HEK293 (cell line): ENCODE measurements at regions not wholly inside any gene's neighbourhood (a gene's known extent, or its start where the extent isn't known, plus 50 kb on each side); places are given as distances from the start of the nearest gene placed in this dataset.

ENCODE experiments used
- CTCF ChIA-PET: fragments of 350-600 bp; formaldehyde crosslinking; extraction: SDS; loops from one replicate; lab custom pipeline; 2021; ENCODE audit warnings: antibody characterized with exemption; lab: Yijun Ruan, JAX
- POLR2A ChIA-PET: fragments of 300-600 bp; formaldehyde crosslinking; extraction: SDS; loops from one replicate; lab custom pipeline; 2020; ENCODE audit warnings: antibody characterized with exemption, inconsistent platforms; lab: Yijun Ruan, JAX
- H3K27ac ChIP-seq: fragments of 200-500 bp; sonication (Bioruptor generic); 2 replicates; pipeline ENCODE4 v1.5.1; 2014; ENCODE audit warnings: low read depth, low read length, control low read depth, inconsistent platforms; ENCODE audit errors: extremely low read depth
- H3K36me3 ChIP-seq, 2 experiments: fragments of 200-500 bp in 1 of 2; sonication (Bioruptor generic) in 1 of 2; 1 replicate in 1 of 2; 2 replicates in 1 of 2; pipeline ENCODE4 v1.5.1; 2014 to 2017; ENCODE audit warnings: inconsistent platforms in 2 of 2, low read length in 2 of 2; ENCODE audit not compliant: control insufficient read depth in 2 of 2, insufficient read depth in 1 of 2
- H3K4me1 ChIP-seq: fragments of 200-500 bp; sonication (Bioruptor generic); 2 replicates; pipeline ENCODE4 v1.5.1; 2014; ENCODE audit warnings: mild to moderate bottlenecking, low read length, inconsistent platforms; ENCODE audit not compliant: control insufficient read depth, insufficient read depth
- H3K4me3 ChIP-seq: 2 replicates; pipeline ENCODE4 v1.5.1; 2011; ENCODE audit warnings: low read depth, mild to moderate bottlenecking, control low read depth, low read length, moderate library complexity
- H3K9me3 ChIP-seq: fragments of 200-500 bp; sonication (Bioruptor generic); 2 replicates; pipeline ENCODE4 v1.5.1; 2014; ENCODE audit warnings: low read depth, low read length, inconsistent platforms; ENCODE audit not compliant: control insufficient read depth, insufficient read depth
- HOXC10 ChIP-seq: sonication (generic); formaldehyde crosslinking; IDR thresholded peaks from 2 replicates; pipeline ENCODE4 v1.8.1; 2023; ENCODE audit warnings: mild to moderate bottlenecking, missing genetic modification reagents
- IKZF3 ChIP-seq: fragments of 450-650 bp; IDR thresholded peaks from 2 replicates; pipeline ENCODE4 v1.5.0; 2018; ENCODE audit warnings: missing biosample characterization, mild to moderate bottlenecking, missing genetic modification characterization, moderate library complexity
- OSR2 ChIP-seq: fragments of 450-650 bp; formaldehyde crosslinking; IDR thresholded peaks from 2 replicates; pipeline ENCODE4 v1.5.1; 2016; ENCODE audit warnings: missing biosample characterization, missing genetic modification characterization
- REPIN1 ChIP-seq: fragments of 450-650 bp; formaldehyde crosslinking; IDR thresholded peaks from 2 replicates; pipeline ENCODE4 v1.5.1; 2017; ENCODE audit warnings: missing biosample characterization, missing genetic modification characterization, low read depth
- SETDB1 ChIP-seq: IDR thresholded peaks from one replicate; pipeline ENCODE4 v1.6.1; 2017; ENCODE audit warnings: mild to moderate bottlenecking, low read length, moderate library complexity, mixed read lengths; ENCODE audit not compliant: insufficient read length
- SP2 ChIP-seq: fragments of 450-650 bp; formaldehyde crosslinking; IDR thresholded peaks from 2 replicates; pipeline ENCODE4 v1.5.1; 2016; ENCODE audit warnings: missing biosample characterization, missing genetic modification characterization
- WT1 ChIP-seq: fragments of 450-650 bp; formaldehyde crosslinking; IDR thresholded peaks from 2 replicates; pipeline ENCODE4 v1.5.1; 2016; ENCODE audit warnings: missing biosample characterization, missing genetic modification characterization
- ZNF157 ChIP-seq: fragments of 450-650 bp; formaldehyde crosslinking; IDR thresholded peaks from 2 replicates; pipeline ENCODE4 v1.5.1; 2016; ENCODE audit warnings: missing biosample characterization, missing genetic modification characterization
- ZNF169 ChIP-seq: fragments of 450-650 bp; formaldehyde crosslinking; IDR thresholded peaks from 2 replicates; pipeline ENCODE4 v1.5.1; 2016; ENCODE audit warnings: missing biosample characterization, missing genetic modification characterization
- ZNF214 ChIP-seq: fragments of 450-650 bp; formaldehyde crosslinking; IDR thresholded peaks from 2 replicates; pipeline ENCODE4 v1.5.1; 2017; ENCODE audit warnings: missing biosample characterization, mild to moderate bottlenecking, missing genetic modification characterization, borderline replicate concordance
- ZNF221 ChIP-seq: fragments of 450-650 bp; formaldehyde crosslinking; IDR thresholded peaks from 2 replicates; pipeline ENCODE4 v1.5.1; 2017; ENCODE audit warnings: missing biosample characterization, missing genetic modification characterization, borderline replicate concordance
- ZNF311 ChIP-seq: fragments of 450-650 bp; formaldehyde crosslinking; IDR thresholded peaks from 2 replicates; pipeline ENCODE4 v1.5.1; 2017; ENCODE audit warnings: missing biosample characterization, missing genetic modification characterization, borderline replicate concordance
- ZNF335 ChIP-seq: fragments of 450-650 bp; formaldehyde crosslinking; conservative IDR thresholded peaks from 2 replicates; pipeline ENCODE4 v1.5.1; 2016; ENCODE audit warnings: missing biosample characterization, missing genetic modification characterization
- ZNF510 ChIP-seq: fragments of 450-650 bp; formaldehyde crosslinking; IDR thresholded peaks from 2 replicates; pipeline ENCODE4 v1.5.1; 2018; ENCODE audit warnings: mild to moderate bottlenecking, missing genetic modification characterization, missing biosample characterization; ENCODE audit not compliant: insufficient replicate concordance
- ZNF600 ChIP-seq: fragments of 450-650 bp; formaldehyde crosslinking; IDR thresholded peaks from 2 replicates; pipeline ENCODE4 v1.5.1; 2016; ENCODE audit warnings: missing biosample characterization, missing genetic modification characterization
- ZNF624 ChIP-seq: fragments of 450-650 bp; formaldehyde crosslinking; IDR thresholded peaks from 2 replicates; pipeline ENCODE4 v1.5.1; 2017; ENCODE audit warnings: missing biosample characterization, missing genetic modification characterization
- ZNF670 ChIP-seq: fragments of 450-650 bp; formaldehyde crosslinking; IDR thresholded peaks from 2 replicates; pipeline ENCODE4 v1.5.1; 2016; ENCODE audit warnings: missing biosample characterization, missing genetic modification characterization, low read depth
- ZNF837 ChIP-seq: fragments of 450-650 bp; formaldehyde crosslinking; IDR thresholded peaks from 2 replicates; pipeline ENCODE4 v1.5.1; 2016; ENCODE audit warnings: missing biosample characterization, missing genetic modification characterization
- ZSCAN23 ChIP-seq: fragments of 450-650 bp; formaldehyde crosslinking; IDR thresholded peaks from 2 replicates; pipeline ENCODE4 v1.5.1; 2016; ENCODE audit warnings: missing biosample characterization, missing genetic modification characterization
- TF ChIP-seq, protein P1 (sequence below): fragments of 450-650 bp; formaldehyde crosslinking; IDR thresholded peaks from 2 replicates; pipeline ENCODE4 v1.5.1; 2016; ENCODE audit warnings: missing biosample characterization, missing genetic modification characterization, borderline replicate concordance
- TF ChIP-seq, protein P2 (sequence below): fragments of 450-650 bp; formaldehyde crosslinking; IDR thresholded peaks from 2 replicates; pipeline ENCODE4 v1.5.0; 2017; ENCODE audit warnings: missing biosample characterization, missing genetic modification characterization, borderline replicate concordance
- TF ChIP-seq, protein P3 (sequence below): fragments of 450-650 bp; formaldehyde crosslinking; IDR thresholded peaks from 2 replicates; pipeline ENCODE4 v1.5.1; 2016; ENCODE audit warnings: missing biosample characterization, missing genetic modification characterization, borderline replicate concordance

DNA sequence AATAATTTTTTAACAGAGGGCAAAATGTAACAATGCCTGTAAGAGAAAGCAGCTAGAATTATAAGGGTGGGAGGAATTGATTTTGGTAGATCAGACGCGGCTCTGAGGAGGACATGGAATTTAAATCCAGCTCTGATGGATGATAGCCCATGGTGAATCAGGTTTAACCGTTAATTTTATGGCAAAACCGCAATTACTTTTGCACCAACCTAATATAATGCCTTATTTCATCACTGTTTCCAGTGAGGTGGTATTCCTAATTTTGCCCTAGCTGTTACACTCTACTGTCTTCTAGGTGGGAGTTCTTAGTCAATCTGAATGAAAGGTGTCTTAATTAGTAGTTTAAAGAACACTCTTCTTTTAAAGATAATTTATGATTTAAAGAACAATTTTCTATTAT, 198.3 kb upstream of the SMLR1 start (continued):
- TF ChIP-seq, protein P1, sequence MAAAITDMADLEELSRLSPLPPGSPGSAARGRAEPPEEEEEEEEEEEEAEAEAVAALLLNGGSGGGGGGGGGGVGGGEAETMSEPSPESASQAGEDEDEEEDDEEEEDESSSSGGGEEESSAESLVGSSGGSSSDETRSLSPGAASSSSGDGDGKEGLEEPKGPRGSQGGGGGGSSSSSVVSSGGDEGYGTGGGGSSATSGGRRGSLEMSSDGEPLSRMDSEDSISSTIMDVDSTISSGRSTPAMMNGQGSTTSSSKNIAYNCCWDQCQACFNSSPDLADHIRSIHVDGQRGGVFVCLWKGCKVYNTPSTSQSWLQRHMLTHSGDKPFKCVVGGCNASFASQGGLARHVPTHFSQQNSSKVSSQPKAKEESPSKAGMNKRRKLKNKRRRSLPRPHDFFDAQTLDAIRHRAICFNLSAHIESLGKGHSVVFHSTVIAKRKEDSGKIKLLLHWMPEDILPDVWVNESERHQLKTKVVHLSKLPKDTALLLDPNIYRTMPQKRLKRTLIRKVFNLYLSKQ (tag by site-specific recombination): no peak
- TF ChIP-seq ZNF214 (tag by site-specific recombination): no peak
- TF ChIP-seq ZSCAN23 (tag by site-specific recombination): no peak
- TF ChIP-seq OSR2 (tag by site-specific recombination): no peak
- TF ChIP-seq ZNF510 (tag by site-specific recombination): no peak
- TF ChIP-seq ZNF624 (tag by site-specific recombination): no peak

DNA sequence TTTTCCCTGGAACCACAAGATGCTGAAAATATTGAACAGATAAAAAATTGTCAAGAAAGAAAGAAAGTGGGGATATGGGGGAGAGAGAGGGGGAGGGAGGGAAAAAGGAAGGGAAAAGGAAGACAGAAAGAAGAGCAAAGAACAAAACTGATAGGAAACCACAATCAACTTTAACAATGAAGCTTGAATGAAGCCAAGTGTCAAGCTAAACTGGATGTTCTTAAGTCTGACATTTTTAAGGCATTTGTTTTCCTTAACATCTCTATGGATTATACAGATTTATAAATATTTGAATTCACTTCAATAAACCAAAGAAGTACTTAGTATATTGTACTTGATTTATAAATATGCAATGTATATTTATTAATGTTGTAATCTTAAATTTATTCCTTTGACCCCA, 197.6 kb upstream of the SMLR1 start:
- TF ChIP-seq ZNF311 (tag by site-specific recombination): no peak
- no peak for TF ChIP-seq SP2 (tag by site-specific recombination)
- TF ChIP-seq ZNF335 (tag by site-specific recombination): no peak
- TF ChIP-seq, protein P2, sequence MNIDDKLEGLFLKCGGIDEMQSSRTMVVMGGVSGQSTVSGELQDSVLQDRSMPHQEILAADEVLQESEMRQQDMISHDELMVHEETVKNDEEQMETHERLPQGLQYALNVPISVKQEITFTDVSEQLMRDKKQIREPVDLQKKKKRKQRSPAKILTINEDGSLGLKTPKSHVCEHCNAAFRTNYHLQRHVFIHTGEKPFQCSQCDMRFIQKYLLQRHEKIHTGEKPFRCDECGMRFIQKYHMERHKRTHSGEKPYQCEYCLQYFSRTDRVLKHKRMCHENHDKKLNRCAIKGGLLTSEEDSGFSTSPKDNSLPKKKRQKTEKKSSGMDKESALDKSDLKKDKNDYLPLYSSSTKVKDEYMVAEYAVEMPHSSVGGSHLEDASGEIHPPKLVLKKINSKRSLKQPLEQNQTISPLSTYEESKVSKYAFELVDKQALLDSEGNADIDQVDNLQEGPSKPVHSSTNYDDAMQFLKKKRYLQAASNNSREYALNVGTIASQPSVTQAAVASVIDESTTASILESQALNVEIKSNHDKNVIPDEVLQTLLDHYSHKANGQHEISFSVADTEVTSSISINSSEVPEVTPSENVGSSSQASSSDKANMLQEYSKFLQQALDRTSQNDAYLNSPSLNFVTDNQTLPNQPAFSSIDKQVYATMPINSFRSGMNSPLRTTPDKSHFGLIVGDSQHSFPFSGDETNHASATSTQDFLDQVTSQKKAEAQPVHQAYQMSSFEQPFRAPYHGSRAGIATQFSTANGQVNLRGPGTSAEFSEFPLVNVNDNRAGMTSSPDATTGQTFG (tag by site-specific recombination): no peak
- TF ChIP-seq SETDB1: no peak
- no peak for TF ChIP-seq REPIN1
- no peak for TF ChIP-seq ZNF837 (tag by site-specific recombination)
- TF ChIP-seq ZNF169 (tag by site-specific recombination): no peak
- no peak for TF ChIP-seq ZNF670 (tag by site-specific recombination)
- no peak for TF ChIP-seq IKZF3 (tag by site-specific recombination)
- TF ChIP-seq ZNF600: no peak
- TF ChIP-seq WT1 (tag by site-specific recombination): no peak
- TF ChIP-seq ZNF221 (tag by site-specific recombination): no peak
- TF ChIP-seq ZNF157 (tag by site-specific recombination): no peak
- TF ChIP-seq, protein P3, sequence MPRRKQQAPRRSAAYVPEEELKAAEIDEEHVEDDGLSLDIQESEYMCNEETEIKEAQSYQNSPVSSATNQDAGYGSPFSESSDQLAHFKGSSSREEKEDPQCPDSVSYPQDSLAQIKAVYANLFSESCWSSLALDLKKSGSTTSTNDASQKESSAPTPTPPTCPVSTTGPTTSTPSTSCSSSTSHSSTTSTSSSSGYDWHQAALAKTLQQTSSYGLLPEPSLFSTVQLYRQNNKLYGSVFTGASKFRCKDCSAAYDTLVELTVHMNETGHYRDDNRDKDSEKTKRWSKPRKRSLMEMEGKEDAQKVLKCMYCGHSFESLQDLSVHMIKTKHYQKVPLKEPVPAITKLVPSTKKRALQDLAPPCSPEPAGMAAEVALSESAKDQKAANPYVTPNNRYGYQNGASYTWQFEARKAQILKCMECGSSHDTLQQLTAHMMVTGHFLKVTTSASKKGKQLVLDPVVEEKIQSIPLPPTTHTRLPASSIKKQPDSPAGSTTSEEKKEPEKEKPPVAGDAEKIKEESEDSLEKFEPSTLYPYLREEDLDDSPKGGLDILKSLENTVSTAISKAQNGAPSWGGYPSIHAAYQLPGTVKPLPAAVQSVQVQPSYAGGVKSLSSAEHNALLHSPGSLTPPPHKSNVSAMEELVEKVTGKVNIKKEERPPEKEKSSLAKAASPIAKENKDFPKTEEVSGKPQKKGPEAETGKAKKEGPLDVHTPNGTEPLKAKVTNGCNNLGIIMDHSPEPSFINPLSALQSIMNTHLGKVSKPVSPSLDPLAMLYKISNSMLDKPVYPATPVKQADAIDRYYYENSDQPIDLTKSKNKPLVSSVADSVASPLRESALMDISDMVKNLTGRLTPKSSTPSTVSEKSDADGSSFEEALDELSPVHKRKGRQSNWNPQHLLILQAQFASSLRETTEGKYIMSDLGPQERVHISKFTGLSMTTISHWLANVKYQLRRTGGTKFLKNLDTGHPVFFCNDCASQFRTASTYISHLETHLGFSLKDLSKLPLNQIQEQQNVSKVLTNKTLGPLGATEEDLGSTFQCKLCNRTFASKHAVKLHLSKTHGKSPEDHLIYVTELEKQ: no peak
- TF ChIP-seq HOXC10 (CRISPR knock-in tag): no peak
- Histone ChIP-seq H3K4me3 (no peak overlapping the region), H3K9me3 (no peaks in the 10 kb centered on the region), H3K4me1 (peaks cover 10% of the 10 kb centered on the region; the same call in 1 of the 2 replicates), H3K27ac (no peak overlapping the region), H3K36me3 (no peaks in the 10 kb centered on the region)
- CTCF ChIA-PET: interaction anchor here (0.8 kb wide), 1 partner anchor 64 kb away, joined by 6 read pairs; no protein-coding TSS in a partner anchor
- POLR2A ChIA-PET: no interaction called here
